ENCODE measurements at regions not wholly inside any gene's neighbourhood (a gene's known extent, or its start where the extent isn't known, plus 50 kb on each side); places are given as distances from the start of the nearest gene placed in this dataset.

DNA sequence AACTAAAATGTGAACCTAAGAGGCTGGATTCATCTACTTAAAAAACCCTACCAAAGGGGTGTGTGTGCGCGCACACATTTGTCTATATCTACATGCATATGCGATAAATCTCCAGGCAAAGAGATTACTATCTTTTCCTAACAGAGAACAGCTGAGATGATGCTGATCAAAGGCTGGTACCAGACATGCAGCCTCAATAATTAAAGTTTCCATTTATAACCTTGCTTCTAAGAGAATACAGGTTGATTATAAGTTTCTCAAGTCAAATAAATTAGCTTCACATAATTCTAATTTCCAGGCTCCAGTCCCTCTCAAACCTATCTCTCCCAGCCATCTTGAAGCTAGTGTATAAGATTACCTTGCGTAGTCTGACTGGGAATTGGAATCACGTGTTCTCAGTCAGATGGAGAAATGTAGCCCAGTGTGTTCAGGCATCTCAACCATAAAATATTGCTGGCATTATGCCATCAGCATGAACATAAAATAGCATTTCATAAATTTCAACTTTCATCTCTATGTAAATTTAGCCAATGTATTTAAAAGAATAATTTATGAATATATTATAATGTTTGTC lies 1062.0 kb downstream of the XPNPEP1 start:
- no peak for ATAC-seq
- TF ChIP-seq, protein P1, sequence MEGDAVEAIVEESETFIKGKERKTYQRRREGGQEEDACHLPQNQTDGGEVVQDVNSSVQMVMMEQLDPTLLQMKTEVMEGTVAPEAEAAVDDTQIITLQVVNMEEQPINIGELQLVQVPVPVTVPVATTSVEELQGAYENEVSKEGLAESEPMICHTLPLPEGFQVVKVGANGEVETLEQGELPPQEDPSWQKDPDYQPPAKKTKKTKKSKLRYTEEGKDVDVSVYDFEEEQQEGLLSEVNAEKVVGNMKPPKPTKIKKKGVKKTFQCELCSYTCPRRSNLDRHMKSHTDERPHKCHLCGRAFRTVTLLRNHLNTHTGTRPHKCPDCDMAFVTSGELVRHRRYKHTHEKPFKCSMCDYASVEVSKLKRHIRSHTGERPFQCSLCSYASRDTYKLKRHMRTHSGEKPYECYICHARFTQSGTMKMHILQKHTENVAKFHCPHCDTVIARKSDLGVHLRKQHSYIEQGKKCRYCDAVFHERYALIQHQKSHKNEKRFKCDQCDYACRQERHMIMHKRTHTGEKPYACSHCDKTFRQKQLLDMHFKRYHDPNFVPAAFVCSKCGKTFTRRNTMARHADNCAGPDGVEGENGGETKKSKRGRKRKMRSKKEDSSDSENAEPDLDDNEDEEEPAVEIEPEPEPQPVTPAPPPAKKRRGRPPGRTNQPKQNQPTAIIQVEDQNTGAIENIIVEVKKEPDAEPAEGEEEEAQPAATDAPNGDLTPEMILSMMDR (IDR thresholded peaks at IDR 0.05) = no peak
- no peak for DNase-seq

DNA sequence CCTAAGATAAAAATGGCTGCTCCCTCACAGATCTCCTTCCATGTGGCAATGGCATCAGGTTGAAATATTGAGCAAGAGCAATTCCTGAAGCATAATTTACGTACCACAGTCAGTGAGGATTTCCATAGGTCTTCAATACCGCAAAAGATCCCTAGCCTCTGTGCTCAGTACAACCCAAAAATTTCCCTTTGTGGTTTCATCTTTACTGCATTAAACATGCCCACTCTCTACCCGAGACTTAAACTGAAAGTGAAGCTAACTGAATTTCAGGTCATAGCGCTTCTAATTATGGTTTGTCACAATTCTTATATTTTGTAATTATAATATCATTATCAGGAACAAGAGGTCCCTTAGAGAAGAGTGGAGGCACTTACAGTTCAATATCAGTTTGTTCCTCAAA lies 1071.1 kb downstream of the XPNPEP1 start:
- no peak for DNase-seq
- H3K4me1 ChIP-seq (ENCODE audit: low read depth) = no peaks in the 10 kb centered on the region
- TF ChIP-seq, protein P1 (IDR thresholded peaks at IDR 0.05) = no peak
- intact Hi-C loops (cut with DNase I, micrococcal nuclease) = no loop called here
- no peaks in the 10 kb centered on the region for H3K9me3 ChIP-seq
- no peak for ATAC-seq
- H3K36me3 ChIP-seq (ENCODE audit: low read depth) = no peaks in the 10 kb centered on the region
- H3K4me3 ChIP-seq = no peak overlapping the region

More for the DNA sequence above, 1062.0 kb downstream of the XPNPEP1 start:
- Histone ChIP-seq H3K4me3 (no peak overlapping the region), H3K36me3 (ENCODE audit: low read depth) (no peaks in the 10 kb centered on the region), H3K4me1 (ENCODE audit: low read depth) (no peaks in the 10 kb centered on the region), H3K9me3 (no peaks in the 10 kb centered on the region)
- intact Hi-C loops (cut with DNase I, micrococcal nuclease) = no loop called here

DNA sequence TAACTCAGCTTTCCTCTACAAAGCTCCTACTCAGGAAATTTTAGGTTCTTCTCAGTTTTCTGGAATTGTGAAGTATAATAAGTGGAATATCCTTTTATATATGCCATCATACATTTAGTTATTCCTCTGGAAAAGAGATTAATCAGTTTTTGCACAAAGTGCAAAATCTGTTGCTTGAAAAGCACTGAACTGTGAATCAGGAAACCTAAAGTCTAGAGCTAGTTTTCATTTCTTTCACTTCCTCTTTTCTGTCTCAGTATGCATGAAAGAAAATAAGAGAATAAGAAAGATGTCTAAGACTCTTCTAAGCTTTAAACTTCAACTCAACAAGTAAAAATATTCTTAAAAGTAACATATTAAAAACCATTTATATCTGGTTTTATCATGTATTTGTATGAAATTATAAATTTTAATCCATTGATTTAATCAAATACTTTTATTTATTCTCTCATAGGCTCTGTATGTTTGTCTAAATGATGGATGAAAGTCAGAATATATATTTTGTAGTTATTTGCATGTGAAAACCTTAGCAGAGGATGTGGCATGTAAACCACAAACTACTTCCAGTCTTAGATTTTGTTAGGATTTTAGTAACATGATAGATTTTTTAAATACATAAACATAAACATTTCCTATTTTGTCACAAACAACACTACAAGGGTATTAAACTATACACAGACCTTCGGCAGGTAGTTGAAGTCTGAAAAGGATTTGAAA lies 1073.0 kb downstream of the XPNPEP1 start:
- H3K4me3 ChIP-seq = no peak overlapping the region
- H3K36me3 ChIP-seq (ENCODE audit: low read depth) = no peaks in the 10 kb centered on the region
- ATAC-seq (no peak), DNase-seq (no peak)
- intact Hi-C loops (cut with DNase I, micrococcal nuclease) = no loop called here
- H3K9me3 ChIP-seq = no peaks in the 10 kb centered on the region
- TF ChIP-seq, protein P1 (IDR thresholded peaks at IDR 0.05) = no peak
- no peaks in the 10 kb centered on the region for H3K4me1 ChIP-seq (ENCODE audit: low read depth)

DNA sequence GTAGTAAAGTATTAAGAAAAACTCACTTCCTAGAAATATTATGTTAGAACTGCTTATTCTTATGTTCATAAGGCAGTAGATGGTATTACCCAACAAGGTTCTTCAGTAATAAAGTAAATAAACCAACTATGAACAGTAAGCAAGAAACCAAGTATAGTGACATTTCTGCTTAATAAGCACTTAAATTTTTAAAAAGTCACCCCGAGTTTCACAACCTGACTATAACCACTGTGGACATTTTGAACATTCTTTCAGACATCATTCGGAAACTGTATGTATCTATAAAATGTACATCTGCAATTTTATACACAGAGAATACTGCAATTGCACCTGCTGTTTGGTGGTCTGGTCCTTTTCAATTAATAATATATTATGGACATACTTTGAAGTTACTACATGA lies 1073.6 kb downstream of the XPNPEP1 start:
- DNase-seq = no peak
- TF ChIP-seq, protein P1 (IDR thresholded peaks at IDR 0.05) = no peak
- no peaks in the 10 kb centered on the region for H3K4me1 ChIP-seq (ENCODE audit: low read depth)
- intact Hi-C loops (cut with DNase I, micrococcal nuclease) = no loop called here
- H3K9me3 ChIP-seq = no peaks in the 10 kb centered on the region
- no peak for ATAC-seq
- no peak overlapping the region for H3K4me3 ChIP-seq
- H3K36me3 ChIP-seq (ENCODE audit: low read depth) = no peaks in the 10 kb centered on the region

DNA sequence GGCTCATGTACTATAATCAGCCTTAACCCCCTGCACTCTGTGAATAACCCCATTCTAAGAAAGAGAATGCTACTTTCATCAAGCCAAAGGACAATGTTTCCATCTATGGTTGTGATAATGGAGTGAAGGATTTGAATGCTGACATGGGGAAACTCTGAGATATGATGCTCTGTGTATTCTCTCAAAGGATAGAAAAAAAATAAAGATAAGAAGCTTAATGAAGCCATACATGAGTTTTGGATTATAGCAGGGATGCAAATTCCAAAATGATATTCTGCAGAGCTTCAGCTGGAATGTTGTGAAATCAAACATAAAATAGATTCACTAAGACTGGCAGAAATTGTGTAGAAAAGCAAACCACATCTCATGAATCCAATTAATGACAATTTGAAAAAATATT lies 1074.1 kb downstream of the XPNPEP1 start:
- no peak for DNase-seq
- no peaks in the 10 kb centered on the region for H3K4me1 ChIP-seq (ENCODE audit: low read depth)
- H3K9me3 ChIP-seq = no peaks in the 10 kb centered on the region
- no peak for ATAC-seq
- no peak overlapping the region for H3K4me3 ChIP-seq
- intact Hi-C loops (cut with DNase I, micrococcal nuclease) = no loop called here
- no peaks in the 10 kb centered on the region for H3K36me3 ChIP-seq (ENCODE audit: low read depth)
- TF ChIP-seq, protein P1 (IDR thresholded peaks at IDR 0.05) = no peak

Measured in mucosa of descending colon (tissue), 3 donors.